Thyroid gland (tissue), 4 donors: ENCODE measurements at regions not wholly inside any gene's neighbourhood (a gene's known extent, or its start where the extent isn't known, plus 50 kb on each side); places are given as distances from the start of the nearest gene placed in this dataset.

Experiments
- CTCF ChIP-seq, 6 experiments: fragments of 200-600 bp in 3 of 6; fragments of 450-650 bp in 3 of 6; sonication (generic) in 3 of 6; IDR thresholded peaks; one replicate each; pipeline ENCODE4 v1.5.1; 2016 to 2019; ENCODE audit warnings: antibody characterized with exemption in 6 of 6, mild to moderate bottlenecking in 2 of 6, inconsistent platforms in 1 of 6, moderate library complexity in 1 of 6
- POLR2A ChIP-seq, 2 donors: fragments of 450-650 bp; IDR thresholded peaks; one replicate each; pipeline ENCODE4 v1.6.1; 2017; ENCODE audit warnings: antibody characterized with exemption in 2 of 2, mild to moderate bottlenecking in 2 of 2, moderate library complexity in 1 of 2

- TF ChIP-seq POLR2A (IDR thresholded peaks at IDR 0.05) = no peak
- TF ChIP-seq CTCF (IDR thresholded peaks at IDR 0.05) = no peak
Measured at GRCh38 chr2:23107327-23107941, 277.5 kb upstream of the KLHL29 start.
